A549 (cell line): ENCODE measurements at regions not wholly inside any gene's neighbourhood (a gene's known extent, or its start where the extent isn't known, plus 50 kb on each side); places are given as distances from the start of the nearest gene placed in this dataset.

Source experiments
- ATAC-seq, 2 experiments: fragments of 200-7000 bp in 1 of 2; fragments of >200 bp in 1 of 2; cut with Nextera tagmentation in 1 of 2; cut with Tn5 transposase in 1 of 2; 3 replicates each; pipeline versions ENCODE4 v1.8.0 to v1.9.1; 2018 to 2020; ENCODE audit warnings: mild to moderate bottlenecking in 1 of 2, moderate library complexity in 1 of 2
- CTCF ChIA-PET: fragments of 300-600 bp; sonication (Branson Sonifier 250); formaldehyde crosslinking; extraction: SDS; loops from one replicate; lab custom pipeline; 2021; ENCODE audit warnings: antibody characterized with exemption, inconsistent platforms; lab: Yijun Ruan, JAX
- POLR2A ChIA-PET: fragments of 350-600 bp; formaldehyde crosslinking; extraction: SDS; loops from one replicate; lab custom pipeline; 2021; ENCODE audit warnings: antibody characterized with exemption, inconsistent platforms; lab: Yijun Ruan, JAX
- DNase-seq, 2 experiments: peaks; one replicate each; pipeline versions ENCODE4 v3.0.0 to v3.0.0-alpha.2; 2011 to 2016; ENCODE audit warnings: low read depth in 1 of 2, low spot score in 1 of 2
- FAIRE-seq: peaks from 2 replicates; lab custom pipeline; 2011; peaks lifted over from hg19 to GRCh38; lab: Jason Lieb, UNC
- H3K27ac ChIP-seq, 2 experiments: fragments of >200 bp; sonication (Bioruptor Twin); formaldehyde crosslinking; 3 replicates each; pipeline ENCODE4 v1.5.1; 2016 to 2017
- H3K4me1 ChIP-seq: fragments of >200 bp; sonication (Bioruptor Twin); formaldehyde crosslinking; 3 replicates; pipeline ENCODE4 v1.6.1; 2016
- H3K4me2 ChIP-seq: fragments of >200 bp; sonication (Bioruptor Twin); formaldehyde crosslinking; 3 replicates; pipeline ENCODE4 v1.6.1; 2016
- H3K4me3 ChIP-seq: fragments of >200 bp; sonication (Bioruptor Twin); formaldehyde crosslinking; 3 replicates; pipeline ENCODE4 v1.5.1; 2016
- H3K9me3 ChIP-seq: fragments of >200 bp; sonication (Bioruptor Twin); formaldehyde crosslinking; 3 replicates; pipeline ENCODE4 v1.6.1; 2016
- CBX8 ChIP-seq: fragments of 200-600 bp; sonication (generic); IDR thresholded peaks from 2 replicates; pipeline ENCODE4 v1.6.1; 2016
- CHD4 ChIP-seq: fragments of 200-600 bp; sonication (generic); IDR thresholded peaks from 2 replicates; pipeline ENCODE4 v1.6.1; 2016; ENCODE audit warnings: antibody characterized with exemption, mild to moderate bottlenecking, borderline replicate concordance
- FOSB ChIP-seq: fragments of 250-450 bp; sonication (Bioruptor Pico); IDR thresholded peaks from 2 replicates; pipeline ENCODE4 v1.5.0; 2020; ENCODE audit warnings: mild to moderate bottlenecking, moderate library complexity
- FOSL2 ChIP-seq, 2 experiments: fragments of 450-650 bp in 1 of 2; fragments of >200 bp in 1 of 2; sonication (Bioruptor Twin) in 1 of 2; formaldehyde crosslinking; IDR thresholded peaks; 2 replicates each; pipeline versions ENCODE4 v1.5.0 to v1.6.1; 2016 to 2020; ENCODE audit warnings: mild to moderate bottlenecking in 1 of 2, moderate library complexity in 1 of 2
- HDAC2 ChIP-seq: fragments of 200-600 bp; sonication (generic); IDR thresholded peaks from 2 replicates; pipeline ENCODE4 v1.6.1; 2016
- HOXB5 ChIP-seq: fragments of 250-450 bp; sonication (Bioruptor Pico); IDR thresholded peaks from 2 replicates; pipeline ENCODE4 v1.5.0; 2020; ENCODE audit warnings: mild to moderate bottlenecking, moderate library complexity
- JUN ChIP-seq, 2 experiments: fragments of >200 bp; sonication (Bioruptor Twin); formaldehyde crosslinking; IDR thresholded peaks; 2 replicates in 1 of 2; 3 replicates in 1 of 2; pipeline ENCODE4 v1.6.1; 2016 to 2017
- JUNB ChIP-seq: fragments of >200 bp; sonication (Bioruptor Twin); formaldehyde crosslinking; IDR thresholded peaks from 2 replicates; pipeline ENCODE4 v1.6.1; 2016
- MAFK ChIP-seq: fragments of 450-650 bp; IDR thresholded peaks from 2 replicates; pipeline ENCODE4 v1.6.1; 2014; ENCODE audit not compliant: partially characterized antibody
- MAZ ChIP-seq: fragments of 150-350 bp; IDR thresholded peaks from 2 replicates; pipeline ENCODE4 v1.6.1; 2014; ENCODE audit warnings: antibody characterized with exemption, low read depth, low read length, borderline replicate concordance
- NFE2L2 ChIP-seq: fragments of 150-350 bp; conservative IDR thresholded peaks from 2 replicates; pipeline ENCODE4 v1.6.1; 2014; ENCODE audit warnings: low read length
- PHF8 ChIP-seq: fragments of 200-600 bp; sonication (generic); IDR thresholded peaks from 2 replicates; pipeline ENCODE4 v1.6.1; 2016; ENCODE audit warnings: low read depth, mild to moderate bottlenecking, antibody characterized with exemption, moderate library complexity, borderline replicate concordance
- POLR2A ChIP-seq: IDR thresholded peaks from 2 replicates; pipeline ENCODE4 v1.6.1; 2012; ENCODE audit warnings: mild to moderate bottlenecking, low read length
- RAD21 ChIP-seq, 2 experiments: fragments of >200 bp in 1 of 2; sonication (Bioruptor Twin) in 1 of 2; formaldehyde crosslinking in 1 of 2; IDR thresholded peaks in 1 of 2; conservative IDR thresholded peaks in 1 of 2; 2 replicates in 1 of 2; 3 replicates in 1 of 2; pipeline ENCODE4 v1.6.1; 2012 to 2018; ENCODE audit warnings: inconsistent platforms in 1 of 2
- RFX5 ChIP-seq: fragments of 450-650 bp; IDR thresholded peaks from 2 replicates; pipeline ENCODE4 v1.7.1; 2014; ENCODE audit warnings: antibody characterized with exemption, mild to moderate bottlenecking, moderate library complexity
- RNF2 ChIP-seq: fragments of 200-600 bp; sonication (generic); IDR thresholded peaks from 2 replicates; pipeline ENCODE4 v1.6.1; 2016; ENCODE audit warnings: low read depth, mild to moderate bottlenecking, antibody characterized with exemption, moderate library complexity, borderline replicate concordance
- SMC3 ChIP-seq: fragments of >200 bp; sonication (Bioruptor Twin); formaldehyde crosslinking; IDR thresholded peaks from 3 replicates; pipeline ENCODE4 v1.6.1; 2018; ENCODE audit warnings: inconsistent platforms
- TFCP2L1 ChIP-seq: fragments of 250-450 bp; sonication (Bioruptor Pico); IDR thresholded peaks from 2 replicates; pipeline ENCODE4 v1.5.0; 2021; ENCODE audit warnings: mild to moderate bottlenecking
- ZFP36 ChIP-seq: fragments of 450-650 bp; IDR thresholded peaks from 2 replicates; pipeline ENCODE4 v1.6.1; 2014; ENCODE audit warnings: borderline replicate concordance; ENCODE audit not compliant: partially characterized antibody
- ZNF302 ChIP-seq: fragments of 250-450 bp; sonication (Bioruptor Pico); IDR thresholded peaks from 2 replicates; pipeline ENCODE4 v1.9.0; 2021; ENCODE audit warnings: inconsistent platforms, mild to moderate bottlenecking, moderate library complexity
- ZSCAN20 ChIP-seq: fragments of 250-450 bp; sonication (Bioruptor Pico); IDR thresholded peaks from 2 replicates; pipeline ENCODE4 v1.8.0; 2022; ENCODE audit warnings: mild to moderate bottlenecking, moderate library complexity
- WGBS: methylation state at CpG from one replicate; pipeline ENCODE4 v1.1.6; 2017; ENCODE audit errors: missing lambda C conversion rate; 5-methylcytosine and 5-hydroxymethylcytosine counted together
- TF ChIP-seq, protein P1 (sequence below): fragments of >200 bp; sonication (Bioruptor Twin); formaldehyde crosslinking; IDR thresholded peaks from 3 replicates; pipeline ENCODE4 v1.6.1; 2016
- TF ChIP-seq, protein P2 (sequence below): fragments of 450-650 bp; IDR thresholded peaks from 2 replicates; pipeline ENCODE4 v1.6.1; 2014; ENCODE audit warnings: antibody characterized with exemption
- TF ChIP-seq, protein P3 (sequence below): IDR thresholded peaks from 2 replicates; pipeline ENCODE4 v1.6.1; 2012
- TF ChIP-seq, protein P4 (sequence below): fragments of 150-350 bp; IDR thresholded peaks from 2 replicates; pipeline ENCODE4 v1.6.1; 2014; ENCODE audit warnings: low read depth, mild to moderate bottlenecking, low read length
- TF ChIP-seq, protein P5 (sequence below): fragments of >200 bp; sonication (Bioruptor Twin); formaldehyde crosslinking; IDR thresholded peaks from 3 replicates; pipeline ENCODE4 v1.5.1; 2016
- TF ChIP-seq, protein P6 (sequence below): fragments of 200-600 bp; sonication (generic); IDR thresholded peaks from 2 replicates; pipeline ENCODE4 v1.6.1; 2016; ENCODE audit warnings: antibody characterized with exemption, mild to moderate bottlenecking, moderate library complexity

DNA sequence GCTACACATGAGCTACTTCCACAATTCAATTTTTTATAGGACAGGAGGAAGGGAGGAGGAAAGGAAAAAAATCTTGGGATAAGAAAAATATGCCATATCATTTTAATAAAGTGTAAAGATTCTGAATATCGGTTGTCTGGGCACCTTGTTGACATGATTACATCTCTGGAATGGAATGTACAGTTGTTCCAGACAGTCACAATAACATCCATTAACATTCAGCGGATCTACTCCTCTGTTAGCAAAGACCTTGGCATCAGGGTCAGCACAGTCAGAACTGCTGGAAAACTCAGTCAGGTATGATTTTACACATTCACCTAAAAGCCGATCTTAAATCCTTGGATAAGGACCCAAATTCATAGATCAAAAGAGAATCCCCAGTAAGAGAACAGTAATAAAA, 85.4 kb upstream of the ARMCX2 start:
- ChIA-PET POLR2A (no interaction called here), CTCF (no interaction called here)
- Histone ChIP-seq H3K4me2 (no peak overlapping the region), H3K4me1 (peaks cover 5% of the 10 kb centered on the region; the same call in 1 of the 3 replicates), H3K9me3 (no peaks in the 10 kb centered on the region), H3K27ac (no peak overlapping the region), H3K4me3 (no peak overlapping the region)
- WGBS: 46% methylated on average over 3 of the region's 3 CpGs
- peak; percentile 59 for FAIRE-seq
- no peak for DNase-seq
- ATAC-seq: no peak
- no peak for TF ChIP-seq CBX8
- no peak for TF ChIP-seq HOXB5 (CRISPR knock-in tag)
- no peak for TF ChIP-seq FOSL2 (IDR thresholded peaks at IDR 0.05)
- TF ChIP-seq FOSL2 (CRISPR knock-in tag; IDR thresholded peaks at IDR 0.05): no peak
- TF ChIP-seq, protein P1, sequence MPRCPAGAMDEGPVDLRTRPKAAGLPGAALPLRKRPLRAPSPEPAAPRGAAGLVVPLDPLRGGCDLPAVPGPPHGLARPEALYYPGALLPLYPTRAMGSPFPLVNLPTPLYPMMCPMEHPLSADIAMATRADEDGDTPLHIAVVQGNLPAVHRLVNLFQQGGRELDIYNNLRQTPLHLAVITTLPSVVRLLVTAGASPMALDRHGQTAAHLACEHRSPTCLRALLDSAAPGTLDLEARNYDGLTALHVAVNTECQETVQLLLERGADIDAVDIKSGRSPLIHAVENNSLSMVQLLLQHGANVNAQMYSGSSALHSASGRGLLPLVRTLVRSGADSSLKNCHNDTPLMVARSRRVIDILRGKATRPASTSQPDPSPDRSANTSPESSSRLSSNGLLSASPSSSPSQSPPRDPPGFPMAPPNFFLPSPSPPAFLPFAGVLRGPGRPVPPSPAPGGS: no peak
- no peak for TF ChIP-seq JUNB
- no peak for TF ChIP-seq RFX5
- TF ChIP-seq RNF2: no peak
- no peak for TF ChIP-seq NFE2L2
- TF ChIP-seq TFCP2L1 (CRISPR knock-in tag): no peak
- TF ChIP-seq SMC3: no peak
- TF ChIP-seq PHF8: no peak
- no peak for TF ChIP-seq CHD4
- TF ChIP-seq, protein P2, sequence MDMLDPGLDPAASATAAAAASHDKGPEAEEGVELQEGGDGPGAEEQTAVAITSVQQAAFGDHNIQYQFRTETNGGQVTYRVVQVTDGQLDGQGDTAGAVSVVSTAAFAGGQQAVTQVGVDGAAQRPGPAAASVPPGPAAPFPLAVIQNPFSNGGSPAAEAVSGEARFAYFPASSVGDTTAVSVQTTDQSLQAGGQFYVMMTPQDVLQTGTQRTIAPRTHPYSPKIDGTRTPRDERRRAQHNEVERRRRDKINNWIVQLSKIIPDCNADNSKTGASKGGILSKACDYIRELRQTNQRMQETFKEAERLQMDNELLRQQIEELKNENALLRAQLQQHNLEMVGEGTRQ: no peak
- TF ChIP-seq, protein P3, sequence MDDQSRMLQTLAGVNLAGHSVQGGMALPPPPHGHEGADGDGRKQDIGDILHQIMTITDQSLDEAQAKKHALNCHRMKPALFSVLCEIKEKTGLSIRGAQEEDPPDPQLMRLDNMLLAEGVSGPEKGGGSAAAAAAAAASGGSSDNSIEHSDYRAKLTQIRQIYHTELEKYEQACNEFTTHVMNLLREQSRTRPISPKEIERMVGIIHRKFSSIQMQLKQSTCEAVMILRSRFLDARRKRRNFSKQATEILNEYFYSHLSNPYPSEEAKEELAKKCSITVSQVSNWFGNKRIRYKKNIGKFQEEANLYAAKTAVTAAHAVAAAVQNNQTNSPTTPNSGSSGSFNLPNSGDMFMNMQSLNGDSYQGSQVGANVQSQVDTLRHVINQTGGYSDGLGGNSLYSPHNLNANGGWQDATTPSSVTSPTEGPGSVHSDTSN: no peak
- TF ChIP-seq, protein P4, sequence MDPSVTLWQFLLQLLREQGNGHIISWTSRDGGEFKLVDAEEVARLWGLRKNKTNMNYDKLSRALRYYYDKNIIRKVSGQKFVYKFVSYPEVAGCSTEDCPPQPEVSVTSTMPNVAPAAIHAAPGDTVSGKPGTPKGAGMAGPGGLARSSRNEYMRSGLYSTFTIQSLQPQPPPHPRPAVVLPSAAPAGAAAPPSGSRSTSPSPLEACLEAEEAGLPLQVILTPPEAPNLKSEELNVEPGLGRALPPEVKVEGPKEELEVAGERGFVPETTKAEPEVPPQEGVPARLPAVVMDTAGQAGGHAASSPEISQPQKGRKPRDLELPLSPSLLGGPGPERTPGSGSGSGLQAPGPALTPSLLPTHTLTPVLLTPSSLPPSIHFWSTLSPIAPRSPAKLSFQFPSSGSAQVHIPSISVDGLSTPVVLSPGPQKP: no peak
- no peak for TF ChIP-seq FOSB (CRISPR knock-in tag)
- no peak for TF ChIP-seq ZFP36
- no peak for TF ChIP-seq JUN (IDR thresholded peaks at IDR 0.05)

DNA sequence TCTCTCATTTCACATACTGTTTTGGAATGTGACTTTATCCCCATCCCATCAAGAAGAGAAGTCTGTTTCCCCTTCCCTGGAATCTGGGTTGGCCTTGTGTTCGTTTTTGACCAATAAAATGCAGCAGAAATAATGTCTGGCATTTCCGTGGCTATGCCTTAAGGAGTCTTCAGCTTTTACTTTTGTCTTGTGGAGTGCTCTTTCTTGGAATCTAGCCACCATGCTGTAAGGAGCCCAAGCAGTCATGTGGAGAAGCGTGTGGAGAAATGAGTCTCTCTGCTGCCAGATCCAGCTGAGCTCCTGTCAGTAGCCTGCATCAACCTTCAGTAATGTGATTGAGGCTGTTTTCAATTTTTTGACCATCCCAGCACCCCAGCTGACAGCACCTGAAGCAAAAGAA, 84.4 kb upstream of the ARMCX2 start:
- CTCF ChIA-PET: no interaction called here
- no peak overlapping the region for H3K4me3 ChIP-seq
- H3K4me2 ChIP-seq: no peak overlapping the region
- no peak for FAIRE-seq
- H3K4me1 ChIP-seq: no peaks in the 10 kb centered on the region
- H3K9me3 ChIP-seq: no peaks in the 10 kb centered on the region
- H3K27ac ChIP-seq: no peak overlapping the region
- DNase-seq: no peak
- POLR2A ChIA-PET: no interaction called here
- ATAC-seq: no peak
- 5% methylated on average over 3 of the region's 3 CpGs for WGBS
- TF ChIP-seq, protein P5, sequence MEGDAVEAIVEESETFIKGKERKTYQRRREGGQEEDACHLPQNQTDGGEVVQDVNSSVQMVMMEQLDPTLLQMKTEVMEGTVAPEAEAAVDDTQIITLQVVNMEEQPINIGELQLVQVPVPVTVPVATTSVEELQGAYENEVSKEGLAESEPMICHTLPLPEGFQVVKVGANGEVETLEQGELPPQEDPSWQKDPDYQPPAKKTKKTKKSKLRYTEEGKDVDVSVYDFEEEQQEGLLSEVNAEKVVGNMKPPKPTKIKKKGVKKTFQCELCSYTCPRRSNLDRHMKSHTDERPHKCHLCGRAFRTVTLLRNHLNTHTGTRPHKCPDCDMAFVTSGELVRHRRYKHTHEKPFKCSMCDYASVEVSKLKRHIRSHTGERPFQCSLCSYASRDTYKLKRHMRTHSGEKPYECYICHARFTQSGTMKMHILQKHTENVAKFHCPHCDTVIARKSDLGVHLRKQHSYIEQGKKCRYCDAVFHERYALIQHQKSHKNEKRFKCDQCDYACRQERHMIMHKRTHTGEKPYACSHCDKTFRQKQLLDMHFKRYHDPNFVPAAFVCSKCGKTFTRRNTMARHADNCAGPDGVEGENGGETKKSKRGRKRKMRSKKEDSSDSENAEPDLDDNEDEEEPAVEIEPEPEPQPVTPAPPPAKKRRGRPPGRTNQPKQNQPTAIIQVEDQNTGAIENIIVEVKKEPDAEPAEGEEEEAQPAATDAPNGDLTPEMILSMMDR: no peak
- TF ChIP-seq, protein P4: no peak
- TF ChIP-seq RAD21 (conservative IDR thresholded peaks at IDR 0.05 in 1 of 2, IDR thresholded peaks at IDR 0.05 in 1 of 2): no peak
- no peak for TF ChIP-seq ZNF302 (CRISPR knock-in tag)
- no peak for TF ChIP-seq JUNB
- no peak for TF ChIP-seq POLR2A
- no peak for TF ChIP-seq MAFK
- TF ChIP-seq, protein P6, sequence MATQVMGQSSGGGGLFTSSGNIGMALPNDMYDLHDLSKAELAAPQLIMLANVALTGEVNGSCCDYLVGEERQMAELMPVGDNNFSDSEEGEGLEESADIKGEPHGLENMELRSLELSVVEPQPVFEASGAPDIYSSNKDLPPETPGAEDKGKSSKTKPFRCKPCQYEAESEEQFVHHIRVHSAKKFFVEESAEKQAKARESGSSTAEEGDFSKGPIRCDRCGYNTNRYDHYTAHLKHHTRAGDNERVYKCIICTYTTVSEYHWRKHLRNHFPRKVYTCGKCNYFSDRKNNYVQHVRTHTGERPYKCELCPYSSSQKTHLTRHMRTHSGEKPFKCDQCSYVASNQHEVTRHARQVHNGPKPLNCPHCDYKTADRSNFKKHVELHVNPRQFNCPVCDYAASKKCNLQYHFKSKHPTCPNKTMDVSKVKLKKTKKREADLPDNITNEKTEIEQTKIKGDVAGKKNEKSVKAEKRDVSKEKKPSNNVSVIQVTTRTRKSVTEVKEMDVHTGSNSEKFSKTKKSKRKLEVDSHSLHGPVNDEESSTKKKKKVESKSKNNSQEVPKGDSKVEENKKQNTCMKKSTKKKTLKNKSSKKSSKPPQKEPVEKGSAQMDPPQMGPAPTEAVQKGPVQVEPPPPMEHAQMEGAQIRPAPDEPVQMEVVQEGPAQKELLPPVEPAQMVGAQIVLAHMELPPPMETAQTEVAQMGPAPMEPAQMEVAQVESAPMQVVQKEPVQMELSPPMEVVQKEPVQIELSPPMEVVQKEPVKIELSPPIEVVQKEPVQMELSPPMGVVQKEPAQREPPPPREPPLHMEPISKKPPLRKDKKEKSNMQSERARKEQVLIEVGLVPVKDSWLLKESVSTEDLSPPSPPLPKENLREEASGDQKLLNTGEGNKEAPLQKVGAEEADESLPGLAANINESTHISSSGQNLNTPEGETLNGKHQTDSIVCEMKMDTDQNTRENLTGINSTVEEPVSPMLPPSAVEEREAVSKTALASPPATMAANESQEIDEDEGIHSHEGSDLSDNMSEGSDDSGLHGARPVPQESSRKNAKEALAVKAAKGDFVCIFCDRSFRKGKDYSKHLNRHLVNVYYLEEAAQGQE: no peak
- TF ChIP-seq ZFP36: no peak
- no peak for TF ChIP-seq ZSCAN20
- no peak for TF ChIP-seq HDAC2
- no peak for TF ChIP-seq PHF8
- no peak for TF ChIP-seq MAZ
